GM12878 (cell line): ENCODE measurements at regions not wholly inside any gene's neighbourhood (a gene's known extent, or its start where the extent isn't known, plus 50 kb on each side); places are given as distances from the start of the nearest gene placed in this dataset.

Source experiments
- BACH1 ChIP-seq: fragments of 450-650 bp; IDR thresholded peaks from 2 replicates; pipeline ENCODE4 v1.6.1; 2017; ENCODE audit warnings: mild to moderate bottlenecking, borderline replicate concordance
- CTCF ChIP-seq, 3 experiments: IDR thresholded peaks in 2 of 3; conservative IDR thresholded peaks in 1 of 3; 2 replicates each; pipeline ENCODE4 v1.5.1; 2011; ENCODE audit warnings: low read depth in 3 of 3, low read length in 3 of 3, mild to moderate bottlenecking in 3 of 3, control low read depth in 2 of 3, moderate library complexity in 2 of 3, inconsistent platforms in 1 of 3, mixed read lengths in 1 of 3; ENCODE audit not compliant: control insufficient read depth in 2 of 3, insufficient read depth in 1 of 3; ENCODE audit errors: extremely low read depth in 1 of 3
- EP300 ChIP-seq, 2 experiments: fragments of 150-350 bp in 1 of 2; IDR thresholded peaks; 2 replicates each; pipeline ENCODE4 v1.6.1; 2011 to 2012; ENCODE audit warnings: low read depth in 2 of 2, low read length in 2 of 2, borderline replicate concordance in 1 of 2, improper control_type of control experiment in 1 of 2, inconsistent platforms in 1 of 2; ENCODE audit not compliant: control insufficient read depth in 1 of 2
- FOXM1 ChIP-seq: IDR thresholded peaks from 2 replicates; pipeline ENCODE4 v1.6.1; 2012; ENCODE audit warnings: low read depth, mild to moderate bottlenecking, inconsistent platforms, low read length, moderate library complexity
- POLR2AphosphoS5 ChIP-seq: IDR thresholded peaks from 2 replicates; pipeline ENCODE4 v1.6.1; 2011; ENCODE audit warnings: mild to moderate bottlenecking, low read length, inconsistent platforms
- RAD51 ChIP-seq: fragments of 450-650 bp; IDR thresholded peaks from 2 replicates; pipeline ENCODE4 v1.6.1; 2016; ENCODE audit warnings: moderate library complexity, mild to moderate bottlenecking, inconsistent platforms
- SIN3A ChIP-seq: IDR thresholded peaks from 2 replicates; pipeline ENCODE4 v1.6.1; 2012; ENCODE audit warnings: low read depth, low read length, improper control_type of control experiment
- TCF3 ChIP-seq: IDR thresholded peaks from 2 replicates; pipeline ENCODE4 v1.6.1; 2012; ENCODE audit warnings: low read depth, mild to moderate bottlenecking, low read length, borderline replicate concordance; ENCODE audit not compliant: insufficient read depth
- USF2 ChIP-seq: IDR thresholded peaks from 2 replicates; pipeline ENCODE4 v1.6.1; 2011; ENCODE audit warnings: low read depth, low read length, improper control_type of control experiment, borderline replicate concordance
- ZBTB11 ChIP-seq: fragments of 450-650 bp; formaldehyde crosslinking; IDR thresholded peaks from 2 replicates; pipeline ENCODE4 v1.5.0; 2022; ENCODE audit warnings: mild to moderate bottlenecking, missing genetic modification characterization
- ZBTB33 ChIP-seq: fragments of 450-650 bp; IDR thresholded peaks from 2 replicates; pipeline ENCODE4 v1.6.1; 2017; ENCODE audit warnings: mild to moderate bottlenecking

GRCh38 chr9:107562798-107563197 lies 73.2 kb upstream of the KLF4 start:
- TF ChIP-seq CTCF (IDR thresholded peaks at IDR 0.05 in 2 of 3, conservative IDR thresholded peaks at IDR 0.05 in 1 of 3; ENCODE audit: control insufficient read depth in 2 of 3, extremely low read depth in 1 of 3, insufficient read depth in 1 of 3, low read depth in 3 of 3, low read length in 3 of 3) (no peak), ZBTB11 (CRISPR knock-in tag) (no peak), SIN3A (no peak), TCF3 (no peak), ZBTB33 (no peak), USF2 (no peak), POLR2AphosphoS5 (no peak), EP300 (IDR thresholded peaks at IDR 0.05; ENCODE audit: borderline replicate concordance in 1 of 2, control insufficient read depth in 1 of 2, low read depth in 2 of 2, low read length in 2 of 2) (no peak), FOXM1 (no peak), BACH1 (no peak), RAD51 (no peak)
